K562 (cell line): ENCODE measurements at regions not wholly inside any gene's neighbourhood (a gene's known extent, or its start where the extent isn't known, plus 50 kb on each side); places are given as distances from the start of the nearest gene placed in this dataset.

Experiments used
- ATAC-seq: fragments of 200-7000 bp; cut with Tn5 transposase; 3 replicates; pipeline ENCODE4 v1.9.1; 2020; ENCODE audit warnings: moderate library complexity
- BruUV-seq: library from RNA; stranded (reverse); fragments of 400-500 nt; replicated peaks from 2 replicates; lab custom pipeline; 2021; lab: Mats Ljungman, UMichigan
- CTCF ChIA-PET: fragments of 300-600 bp; formaldehyde crosslinking; extraction: SDS; loops from one replicate; lab custom pipeline; 2021; ENCODE audit warnings: low intra/inter-chr PET ratio; lab: Yijun Ruan, JAX
- POLR2A ChIA-PET: fragments of 300-600, 350-650 bp; sonication (Branson Sonifier 250); formaldehyde crosslinking; extraction: SDS; loops from one replicate; lab custom pipeline; 2021; ENCODE audit warnings: antibody characterized with exemption, inconsistent platforms; lab: Yijun Ruan, JAX
- DNase-seq, 4 experiments: peaks; one replicate each; pipeline versions ENCODE4 v3.0.0 to v3.0.0-alpha.2; 2011 to 2018; ENCODE audit warnings: low spot score in 3 of 4, mixed read lengths in 3 of 4; ENCODE audit errors: extremely low read depth in 1 of 4
- FAIRE-seq: peaks from 2 replicates; lab custom pipeline; 2011; peaks lifted over from hg19 to GRCh38; lab: Jason Lieb, UNC
- H2AFZ ChIP-seq: 2 replicates; pipeline ENCODE4 v1.6.0; 2011; ENCODE audit warnings: low read depth, low read length, control low read depth, inconsistent platforms
- H3K27ac ChIP-seq: fragments of 200-600 bp; 3 replicates; pipeline ENCODE4 v1.8.0; 2011; ENCODE audit warnings: low read depth, mild to moderate bottlenecking, control low read depth, inconsistent platforms, low read length, moderate library complexity, mixed read lengths; ENCODE audit errors: extremely low read depth
- H3K27me3 ChIP-seq, 2 experiments: fragments of 300-600 bp in 1 of 2; 2 replicates in 1 of 2; 3 replicates in 1 of 2; pipeline versions ENCODE4 v1.6.0 to v1.8.0; 2011; ENCODE audit warnings: inconsistent platforms in 2 of 2, low read length in 2 of 2, mild to moderate bottlenecking in 1 of 2, mixed read lengths in 1 of 2, moderate library complexity in 1 of 2; ENCODE audit not compliant: control insufficient read depth in 2 of 2, insufficient read depth in 2 of 2
- H3K36me3 ChIP-seq: fragments of 300-600 bp; 3 replicates; pipeline ENCODE4 v1.8.0; 2011; ENCODE audit warnings: mild to moderate bottlenecking, low read length, inconsistent platforms; ENCODE audit not compliant: control insufficient read depth, insufficient read depth
- H3K4me1 ChIP-seq, 2 experiments: fragments of 200-600 bp in 1 of 2; replicated peaks in 1 of 2; 2 replicates in 1 of 2; 3 replicates in 1 of 2; pipeline versions ENCODE4 v1.5.1 to v1.8.0; 2011; ENCODE audit warnings: inconsistent platforms in 2 of 2, low read length in 2 of 2, mild to moderate bottlenecking in 1 of 2, mixed read lengths in 1 of 2, moderate library complexity in 1 of 2; ENCODE audit not compliant: control insufficient read depth in 2 of 2, insufficient read depth in 2 of 2
- H3K4me2 ChIP-seq: 2 replicates; pipeline ENCODE4 v1.6.1; 2011; ENCODE audit warnings: low read length, control low read depth, inconsistent platforms, mixed read lengths; ENCODE audit not compliant: insufficient read depth
- H3K4me3 ChIP-seq: fragments of 200-600 bp; sonication (generic), shearing (Covaris generic); 2 replicates; pipeline ENCODE4 v1.5.1; 2016; ENCODE audit warnings: control low read depth, inconsistent platforms
- H3K79me2 ChIP-seq: fragments of 200-600 bp; 3 replicates; pipeline ENCODE4 v1.8.0; 2011; ENCODE audit warnings: low read length, inconsistent platforms; ENCODE audit not compliant: control insufficient read depth, insufficient read depth
- H3K9ac ChIP-seq, 2 experiments: 2 replicates each; pipeline versions ENCODE4 v1.6.0 to v1.6.1; 2011; ENCODE audit warnings: low read depth in 2 of 2, low read length in 2 of 2, control low read depth in 1 of 2, inconsistent platforms in 1 of 2, mild to moderate bottlenecking in 1 of 2, mixed read lengths in 1 of 2; ENCODE audit not compliant: insufficient read depth in 1 of 2
- H3K9me1 ChIP-seq: one replicate; pipeline ENCODE4 v1.6.0; 2011; ENCODE audit warnings: inconsistent platforms, mild to moderate bottlenecking, low read length, moderate library complexity; ENCODE audit not compliant: control insufficient read depth, insufficient read depth
- H3K9me3 ChIP-seq: replicated peaks from 2 replicates; pipeline ENCODE4 v1.5.1; 2011; ENCODE audit warnings: low read depth, low read length, inconsistent platforms; ENCODE audit not compliant: control insufficient read depth, insufficient read depth
- H4K20me1 ChIP-seq: replicated peaks from 2 replicates; pipeline ENCODE4 v1.6.1; 2011; ENCODE audit warnings: low read length, inconsistent platforms, mixed read lengths; ENCODE audit not compliant: control insufficient read depth, insufficient read depth
- BCOR ChIP-seq: fragments of 450-650 bp; IDR thresholded peaks from 2 replicates; pipeline ENCODE4 v1.6.1; 2016
- CREB1 ChIP-seq, 2 experiments: sonication (generic) in 1 of 2; formaldehyde crosslinking in 1 of 2; IDR thresholded peaks; 2 replicates each; pipeline versions ENCODE4 v1.6.1 to v1.8.0; 2012 to 2022; ENCODE audit warnings: inconsistent platforms in 1 of 2, mild to moderate bottlenecking in 1 of 2, missing genetic modification reagents in 1 of 2, moderate library complexity in 1 of 2
- GATAD2B ChIP-seq: fragments of 450-650 bp; IDR thresholded peaks from 2 replicates; pipeline ENCODE4 v1.6.1; 2017; ENCODE audit warnings: mild to moderate bottlenecking, borderline replicate concordance
- LCOR ChIP-seq: sonication (generic); formaldehyde crosslinking; IDR thresholded peaks from 2 replicates; pipeline ENCODE4 v1.8.0; 2022; ENCODE audit warnings: mild to moderate bottlenecking, missing genetic modification reagents
- NFIC ChIP-seq: fragments of 450-650 bp; IDR thresholded peaks from 2 replicates; pipeline ENCODE4 v1.6.1; 2017; ENCODE audit warnings: mild to moderate bottlenecking, inconsistent platforms
- SRSF1 ChIP-seq: fragments of 200-400 bp; formaldehyde crosslinking; IDR thresholded peaks from 2 replicates; pipeline ENCODE4 v1.6.1; 2017; ENCODE audit warnings: mild to moderate bottlenecking, low read depth, low read length, moderate library complexity
- SRSF7 ChIP-seq: fragments of 200-400 bp; formaldehyde crosslinking; optimal IDR thresholded peaks from 2 replicates; pipeline ENCODE3; 2017; ENCODE audit warnings: mild to moderate bottlenecking, low read depth, low read length
- SRSF9 ChIP-seq: fragments of 200-400 bp; formaldehyde crosslinking; IDR thresholded peaks from 2 replicates; pipeline ENCODE4 v1.6.1; 2017; ENCODE audit warnings: low read depth, low read length, borderline replicate concordance
- WGBS: fragments of 100-300 bp; shearing (Covaris generic); methylation state at CpG from one replicate; pipeline ENCODE4 v1.1.6; 2016; ENCODE audit warnings: low coverage, mixed read lengths; ENCODE audit not compliant: insufficient coverage; ENCODE audit errors: missing lambda C conversion rate; 5-methylcytosine and 5-hydroxymethylcytosine counted together
- in situ Hi-C: fragments of 300-500 bp; cut with MboI; formaldehyde crosslinking; loops from 4 replicates; pipeline ENCODE4 v1.15.0; 2018; ENCODE audit warnings: inconsistent platforms, mixed read lengths
- intact Hi-C: fragments of 100-400 bp; cut with micrococcal nuclease; formaldehyde crosslinking; loops from 2 replicates; pipeline ENCODE4 v1.14.2; 2022

- Histone ChIP-seq H3K79me2 (peaks cover 24% of the 10 kb centered on the region), H3K27ac (no peak overlapping the region), H4K20me1 (no peaks in the 10 kb centered on the region), H3K9me3 (no peaks in the 10 kb centered on the region), H3K4me2 (peak overlapping the region; percentile 17; the same call in 1 of the 2 replicates), H2AFZ (no peak overlapping the region; the same call in 1 of the 2 replicates), H3K4me1 (peaks cover 0 to 6% of the 10 kb centered on the region in 2 experiments; a peak in 1 of 5 replicates), H3K9me1 (no peaks in the 10 kb centered on the region), H3K27me3 (no peaks in the 10 kb centered on the region), H3K9ac (no peak overlapping the region), H3K36me3 (no peaks in the 10 kb centered on the region), H3K4me3 (0 out of 2 replicates have a peak overlapping the region, but pooled peaks have one; percentile 34)
- FAIRE-seq (no peak), DNase-seq (no peak), ATAC-seq (no peak)
- no TSS peak for BruUV-seq
- CTCF ChIA-PET = no interaction called here
- intact Hi-C loops (loop anchor here (5.0 kb wide), 1 partner anchor 292 kb away; the partner anchor contains the start of gene UBE2E3), in situ Hi-C loops (no loop called here)
- POLR2A ChIA-PET = no interaction called here
- TF ChIP-seq GATAD2B (no peak), SRSF1 (no peak), NFIC (no peak), LCOR (CRISPR knock-in tag) (no peak), SRSF9 (no peak), CREB1 (IDR thresholded peaks at IDR 0.05) (no peak), CREB1 (CRISPR knock-in tag; IDR thresholded peaks at IDR 0.05) (no peak), SRSF7 (no peak)
Measured at GRCh38 chr2:180690611-180691010, 289.8 kb upstream of the UBE2E3 start.

- ATAC-seq (no peak), DNase-seq (no peak)
- POLR2A ChIA-PET = no interaction called here
- BruUV-seq = no TSS peak
- H3K9ac ChIP-seq = no peak overlapping the region
- H3K27me3 ChIP-seq = no peaks in the 10 kb centered on the region
- H3K79me2 ChIP-seq = no peaks in the 10 kb centered on the region
- in situ Hi-C loops = no loop called here
- no peak overlapping the region for H3K4me2 ChIP-seq
- H3K27ac ChIP-seq = no peak overlapping the region
- no peak for TF ChIP-seq BCOR
- TF ChIP-seq, all 486 proteins: peak for 0
- intact Hi-C loops = no loop called here
- Histone ChIP-seq H3K9me3 (no peaks in the 10 kb centered on the region), H2AFZ (no peak overlapping the region), H3K4me3 (no peak overlapping the region), H4K20me1 (no peaks in the 10 kb centered on the region), H3K36me3 (no peaks in the 10 kb centered on the region), H3K4me1 (no peaks in the 10 kb centered on the region), H3K9me1 (no peaks in the 10 kb centered on the region)
- 5% methylated on average over 1 of the region's 1 CpG for WGBS
- CTCF ChIA-PET = interaction anchor here (0.6 kb wide), 1 partner anchor 18 kb away, joined by 5 read pairs; no protein-coding TSS in a partner anchor
- peak; percentile 19 for FAIRE-seq
Measured at GRCh38 chr2:180682871-180683270, 297.5 kb upstream of the UBE2E3 start.
